ENCODE measurements at regions not wholly inside any gene's neighbourhood (a gene's known extent, or its start where the extent isn't known, plus 50 kb on each side); places are given as distances from the start of the nearest gene placed in this dataset.

GRCh38 chr13:91136806-91137205 is 210.7 kb upstream of the MIR17HG start:
- DNase-seq: no peak

DNA sequence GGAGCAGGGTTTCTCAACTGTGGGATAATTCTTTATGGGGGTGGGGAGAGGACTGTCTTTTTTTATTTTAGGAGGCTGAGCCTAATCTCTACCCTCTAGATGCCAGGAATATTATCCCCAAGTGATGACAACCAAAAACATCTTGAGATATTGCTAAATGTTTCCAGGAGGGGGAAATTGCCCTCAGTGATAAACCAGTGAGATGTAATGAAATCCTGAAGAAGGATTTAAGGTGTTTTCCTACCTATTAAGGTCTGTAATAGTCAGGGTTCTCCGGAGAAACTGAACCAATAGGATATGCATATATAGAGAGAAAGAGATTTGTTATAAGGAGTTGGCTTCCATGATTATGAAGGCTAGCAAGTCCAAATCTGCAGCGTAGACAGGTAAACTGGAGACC is 208.3 kb upstream of the MIR17HG start:
- DNase-seq: no peak

DNA sequence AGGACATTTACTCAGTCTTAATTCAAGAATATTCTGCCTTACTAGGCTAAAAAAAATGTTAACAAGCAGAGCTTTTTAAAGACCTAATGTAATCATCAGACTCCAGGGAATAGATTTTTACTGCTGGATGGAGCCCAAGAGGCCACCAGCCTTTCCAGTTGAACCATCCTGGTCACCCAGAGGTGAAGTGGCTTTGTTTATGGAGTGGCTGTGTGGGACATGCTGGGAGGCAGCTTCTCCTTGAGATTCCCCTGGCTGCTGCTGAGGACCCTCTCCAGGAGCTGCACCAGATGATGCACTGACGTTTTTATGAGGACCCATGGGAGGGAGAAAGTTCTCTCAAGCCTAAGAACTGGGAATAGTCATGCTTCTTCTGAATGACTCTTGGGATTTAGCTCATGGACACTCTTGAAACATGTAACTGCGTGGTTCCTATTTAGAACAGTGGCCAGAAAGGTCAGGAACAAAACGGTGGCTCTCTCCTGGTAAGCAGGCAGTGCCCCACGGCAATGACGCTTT is 205.9 kb upstream of the MIR17HG start:
- no peak for DNase-seq

GRCh38 chr13:91142572-91142971 is 204.9 kb upstream of the MIR17HG start:
- no peak for DNase-seq

DNA sequence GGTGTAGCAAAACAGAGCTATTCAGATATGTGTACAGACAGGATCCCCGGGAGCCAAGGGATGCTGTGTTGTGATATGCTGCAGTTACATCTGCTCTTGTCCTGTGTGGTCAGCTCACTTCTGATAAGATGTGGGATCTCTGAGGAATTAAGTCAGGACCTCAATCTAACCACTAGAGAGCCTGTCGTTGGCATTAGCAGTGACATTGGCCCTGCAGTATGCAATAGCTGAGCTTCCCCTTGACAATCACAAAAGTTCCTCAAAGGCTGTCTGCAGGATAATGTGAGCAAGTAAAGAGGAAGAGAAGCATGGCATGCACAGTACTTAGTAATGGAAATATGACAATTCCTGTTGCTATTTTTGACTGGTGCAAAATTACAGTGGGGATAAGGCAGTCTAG is 203.4 kb upstream of the MIR17HG start:
- no peak for DNase-seq

GRCh38 chr13:91144486-91144885 is 203.0 kb upstream of the MIR17HG start:
- DNase-seq: no peak

- no peak for DNase-seq
Measured at GRCh38 chr13:91145571-91146205, 201.8 kb upstream of the MIR17HG start.

GRCh38 chr13:91146601-91147000 is 200.9 kb upstream of the MIR17HG start:
- no peak for DNase-seq

- no peak for DNase-seq
Measured at GRCh38 chr13:91148098-91148497, 199.4 kb upstream of the MIR17HG start.

- DNase-seq: no peak
Measured at GRCh38 chr13:91151921-91152320, 195.6 kb upstream of the MIR17HG start.

DNA sequence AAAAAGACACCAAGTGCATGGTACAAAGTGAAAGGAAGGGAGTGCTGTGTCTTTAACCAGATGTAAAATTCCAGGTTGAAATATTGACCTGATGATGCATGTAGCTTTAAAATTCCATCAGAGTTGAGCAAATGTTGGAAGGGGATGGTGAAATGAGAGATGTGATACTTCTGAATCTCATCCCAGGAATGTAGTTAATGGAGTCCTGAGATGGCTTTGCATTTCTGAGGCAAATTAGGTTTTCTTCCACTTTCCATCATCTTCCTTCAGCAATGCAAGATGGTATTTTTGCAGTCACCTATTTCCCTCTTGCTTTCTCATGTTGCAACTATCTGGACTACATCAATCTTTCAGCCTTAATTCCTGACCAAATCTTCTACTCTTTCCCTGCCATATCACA is 194.1 kb upstream of the MIR17HG start:
- DNase-seq: no peak

- no peak for DNase-seq
Measured at GRCh38 chr13:91154558-91155353, 192.7 kb upstream of the MIR17HG start.

GRCh38 chr13:91155512-91156114 is 191.9 kb upstream of the MIR17HG start:
- no peak for DNase-seq

DNA sequence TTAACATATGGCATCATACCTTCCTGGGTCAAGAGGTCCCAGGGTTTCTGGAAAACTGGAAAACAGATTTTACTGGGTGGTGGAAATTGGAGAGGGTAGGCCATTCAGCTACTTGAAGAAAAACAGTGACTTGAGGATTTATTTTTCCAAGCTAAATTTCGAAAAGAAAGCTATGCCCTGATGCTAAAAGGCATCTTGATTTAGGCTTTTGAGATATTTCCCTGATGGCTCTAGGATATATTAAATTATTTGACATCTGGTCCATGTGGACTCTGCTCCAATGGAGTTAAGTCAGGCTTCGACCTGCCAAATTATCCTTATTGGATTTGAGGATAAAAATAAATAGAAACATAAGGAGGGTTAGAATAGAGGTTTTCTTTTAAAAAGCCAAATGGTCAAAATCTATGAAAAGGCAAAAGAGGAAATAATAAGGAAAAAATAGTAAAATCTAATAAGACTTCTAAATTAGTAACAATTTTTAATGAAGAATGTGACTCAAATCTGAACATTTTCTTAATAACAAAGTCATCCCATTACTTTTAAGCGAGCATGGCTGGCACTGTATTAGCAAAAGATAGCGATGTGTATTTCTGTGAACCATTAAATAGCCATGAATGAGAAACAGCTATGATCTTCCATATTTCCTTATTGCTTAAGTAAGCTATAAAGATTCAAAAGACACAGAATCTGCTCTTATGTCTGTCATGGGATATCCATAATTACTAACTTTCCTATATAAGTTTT is 190.0 kb upstream of the MIR17HG start:
- DNase-seq: no peak

- DNase-seq: no peak
Measured at GRCh38 chr13:91158017-91158395, 189.5 kb upstream of the MIR17HG start.

GRCh38 chr13:91162180-91162579 is 185.3 kb upstream of the MIR17HG start:
- no peak for DNase-seq

DNA sequence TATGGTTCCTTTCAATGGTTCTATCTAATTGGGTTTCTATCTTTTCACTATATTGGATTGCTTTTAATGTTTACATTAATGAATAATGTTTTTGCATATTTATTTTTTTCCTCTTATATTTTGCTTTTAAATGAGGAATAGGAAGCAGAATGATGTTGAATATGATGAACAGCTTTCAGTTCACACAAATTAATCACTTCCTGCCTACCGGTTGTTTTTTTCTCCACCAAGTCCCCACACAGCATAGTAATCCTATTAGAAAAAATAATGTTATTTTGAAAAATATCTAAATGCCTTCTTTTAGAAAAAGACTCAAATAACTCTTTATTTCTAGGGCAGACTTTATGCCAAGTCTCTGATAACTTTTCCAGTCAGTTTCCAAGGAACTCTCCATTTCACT is 184.9 kb upstream of the MIR17HG start:
- no peak for DNase-seq

GRCh38 chr13:91165758-91166157 is 181.7 kb upstream of the MIR17HG start:
- no peak for DNase-seq

DNA sequence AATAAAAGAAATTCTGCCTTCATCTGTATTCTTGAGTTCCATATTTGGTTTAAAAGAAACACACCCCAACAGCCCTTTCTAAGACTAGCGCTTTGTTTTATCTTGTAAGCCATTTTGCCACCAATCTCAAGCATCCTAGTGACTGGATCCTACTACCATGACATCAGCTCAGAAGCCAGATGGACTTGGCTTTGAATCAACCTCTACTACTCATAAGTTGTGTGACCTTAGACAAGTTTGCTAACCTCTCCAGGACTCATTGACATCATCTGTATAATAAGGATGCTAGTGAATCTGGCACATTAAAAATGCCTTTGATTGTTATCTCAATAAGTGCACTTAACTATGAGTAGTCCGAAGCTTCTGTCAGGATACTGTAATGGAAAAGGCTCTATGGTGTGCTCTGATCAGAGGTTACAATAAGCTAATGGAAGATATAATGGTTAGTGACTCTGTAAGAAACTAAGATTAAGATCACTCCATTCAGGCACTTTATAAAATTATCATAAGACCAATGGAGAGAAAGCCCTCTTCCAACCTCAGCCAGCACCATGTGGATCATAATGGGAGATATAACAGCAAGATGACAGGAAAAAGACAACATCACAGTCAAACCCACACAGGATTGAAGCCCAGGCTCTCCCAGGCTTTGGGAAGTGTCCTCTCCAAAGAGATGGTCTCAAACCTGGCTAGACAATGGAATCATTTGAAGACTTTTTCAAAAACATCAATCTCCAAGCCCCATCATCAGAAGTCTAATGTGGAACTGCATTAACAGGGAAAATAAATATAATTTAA is 180.6 kb upstream of the MIR17HG start:
- DNase-seq: no peak

DNA sequence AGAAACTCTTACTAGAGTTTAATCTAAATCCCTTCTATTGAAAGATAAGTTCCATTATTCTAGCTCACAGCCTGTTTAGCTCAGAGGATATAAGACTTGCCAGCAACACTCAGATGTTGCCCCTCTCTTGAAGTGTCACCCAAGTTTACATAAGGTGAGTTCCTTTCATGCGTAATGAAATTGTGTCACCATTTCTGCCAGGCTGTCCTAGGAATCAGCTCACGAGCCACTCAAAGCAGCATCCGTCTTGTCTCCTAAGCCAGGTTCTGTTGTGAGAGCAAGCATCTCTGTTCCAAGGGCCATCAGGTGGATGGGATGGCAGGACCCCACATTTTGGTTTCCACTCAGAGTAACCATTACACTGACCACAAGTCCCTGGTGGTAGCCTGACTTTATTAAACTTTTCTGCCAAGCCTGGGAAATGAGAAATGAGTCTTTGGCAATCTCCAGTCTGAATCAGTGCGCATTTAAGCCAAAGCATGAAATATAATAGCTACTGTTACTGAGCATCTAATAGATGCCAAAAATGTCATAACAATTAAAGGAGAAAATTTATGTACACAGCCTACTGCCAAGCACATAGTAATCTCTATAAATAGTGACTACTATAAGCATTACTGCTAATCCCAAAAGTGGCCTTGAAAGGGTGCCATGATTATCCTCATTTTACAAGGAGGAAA is 179.6 kb upstream of the MIR17HG start:
- DNase-seq: no peak

DNA sequence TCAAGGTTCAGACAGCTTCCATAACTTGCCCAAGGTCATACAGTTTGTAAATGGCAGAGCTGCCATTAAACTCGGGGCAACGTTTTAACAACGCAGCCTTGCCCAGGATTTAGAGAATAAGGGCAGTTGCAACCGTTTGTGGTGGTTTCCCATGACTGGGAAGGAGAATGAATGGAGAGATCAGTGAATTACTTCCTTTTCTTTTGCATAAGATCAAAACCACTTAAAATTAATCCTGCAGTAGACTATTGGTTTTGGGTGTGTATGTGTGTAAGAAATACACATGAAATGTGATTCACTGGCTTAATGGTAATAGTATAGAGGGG is 179.1 kb upstream of the MIR17HG start:
- DNase-seq: no peak
